AG04449 (cell line): ENCODE measurements at regions not wholly inside any gene's neighbourhood (a gene's known extent, or its start where the extent isn't known, plus 50 kb on each side); places are given as distances from the start of the nearest gene placed in this dataset.

Experiments used
- CTCF ChIA-PET: fragments of 350-600 bp; formaldehyde crosslinking; extraction: SDS; loops from one replicate; lab custom pipeline; 2021; ENCODE audit warnings: antibody characterized with exemption; lab: Yijun Ruan, JAX
- POLR2A ChIA-PET: fragments of 400-600, 350-600 bp; formaldehyde crosslinking; extraction: SDS; loops from one replicate; lab custom pipeline; 2020; ENCODE audit warnings: antibody characterized with exemption, inconsistent platforms; lab: Yijun Ruan, JAX
- DNase-seq: peaks from one replicate; pipeline ENCODE4 v3.0.0-alpha.2; 2010; ENCODE audit warnings: low read depth, low spot score
- H3K4me3 ChIP-seq: 2 replicates; pipeline ENCODE4 v1.5.1; 2011; ENCODE audit warnings: low read depth, mild to moderate bottlenecking, control low read depth, low read length
- TF ChIP-seq, protein P1 (sequence below): IDR thresholded peaks from one replicate; pipeline ENCODE4 v1.5.1; 2011; ENCODE audit warnings: mild to moderate bottlenecking, moderate library complexity, low read length, control low read depth, inconsistent platforms; ENCODE audit not compliant: insufficient read depth; ENCODE audit errors: missing control alignments

DNA sequence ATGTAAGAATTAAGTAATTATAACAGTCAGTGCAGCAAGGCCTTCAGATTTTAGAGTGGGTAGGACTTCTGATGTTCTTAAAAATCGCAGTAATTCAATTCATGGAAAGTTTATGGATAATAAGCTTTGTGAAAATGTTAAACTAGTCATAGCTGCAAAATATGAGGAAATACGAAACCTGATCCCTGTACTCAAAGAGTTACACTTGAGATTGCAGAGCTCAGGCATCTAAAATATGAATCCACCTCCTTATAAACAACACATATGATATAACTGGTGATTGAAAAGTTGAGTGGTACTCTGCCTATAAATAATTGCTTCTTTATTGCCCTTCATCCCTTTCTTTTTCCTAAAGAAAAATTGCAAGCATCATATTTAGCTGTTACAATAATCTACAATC, 473.3 kb downstream of the OTOL1 start:
- POLR2A ChIA-PET, result interaction anchor here (0.8 kb wide), 1 partner anchor 11 kb away, joined by 3 read pairs; no protein-coding TSS in a partner anchor
- no peak for DNase-seq
- H3K4me3 ChIP-seq, result no peak overlapping the region
- CTCF ChIA-PET, result no interaction called here
- TF ChIP-seq, protein P1, sequence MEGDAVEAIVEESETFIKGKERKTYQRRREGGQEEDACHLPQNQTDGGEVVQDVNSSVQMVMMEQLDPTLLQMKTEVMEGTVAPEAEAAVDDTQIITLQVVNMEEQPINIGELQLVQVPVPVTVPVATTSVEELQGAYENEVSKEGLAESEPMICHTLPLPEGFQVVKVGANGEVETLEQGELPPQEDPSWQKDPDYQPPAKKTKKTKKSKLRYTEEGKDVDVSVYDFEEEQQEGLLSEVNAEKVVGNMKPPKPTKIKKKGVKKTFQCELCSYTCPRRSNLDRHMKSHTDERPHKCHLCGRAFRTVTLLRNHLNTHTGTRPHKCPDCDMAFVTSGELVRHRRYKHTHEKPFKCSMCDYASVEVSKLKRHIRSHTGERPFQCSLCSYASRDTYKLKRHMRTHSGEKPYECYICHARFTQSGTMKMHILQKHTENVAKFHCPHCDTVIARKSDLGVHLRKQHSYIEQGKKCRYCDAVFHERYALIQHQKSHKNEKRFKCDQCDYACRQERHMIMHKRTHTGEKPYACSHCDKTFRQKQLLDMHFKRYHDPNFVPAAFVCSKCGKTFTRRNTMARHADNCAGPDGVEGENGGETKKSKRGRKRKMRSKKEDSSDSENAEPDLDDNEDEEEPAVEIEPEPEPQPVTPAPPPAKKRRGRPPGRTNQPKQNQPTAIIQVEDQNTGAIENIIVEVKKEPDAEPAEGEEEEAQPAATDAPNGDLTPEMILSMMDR, result no peak

DNA sequence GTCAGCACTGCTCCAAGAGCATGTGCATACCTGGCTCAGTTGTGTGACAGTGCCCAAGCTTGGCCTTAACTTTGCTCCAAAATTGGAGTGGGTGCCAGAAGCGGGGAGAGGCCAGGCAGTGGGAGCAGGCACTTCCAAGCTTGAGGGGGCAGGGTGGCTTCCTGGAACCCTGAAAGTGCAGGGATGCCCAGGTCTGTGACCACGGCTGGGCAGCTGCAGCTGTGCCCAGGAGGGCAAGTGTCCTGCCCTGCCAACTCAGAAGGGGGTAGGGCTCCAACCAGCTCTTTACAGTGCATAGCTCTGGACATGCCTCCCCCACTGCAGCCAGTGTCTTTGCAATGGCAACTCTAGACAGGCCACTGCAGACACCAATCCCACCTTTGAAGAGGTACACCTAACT, 478.6 kb downstream of the OTOL1 start:
- no peak overlapping the region for H3K4me3 ChIP-seq
- no peak for DNase-seq
- TF ChIP-seq, protein P1, result no peak
- ChIA-PET CTCF (interaction anchor here (0.9 kb wide), 1 partner anchor 18 kb away, joined by 3 read pairs; no protein-coding TSS in a partner anchor), POLR2A (no interaction called here)

DNA sequence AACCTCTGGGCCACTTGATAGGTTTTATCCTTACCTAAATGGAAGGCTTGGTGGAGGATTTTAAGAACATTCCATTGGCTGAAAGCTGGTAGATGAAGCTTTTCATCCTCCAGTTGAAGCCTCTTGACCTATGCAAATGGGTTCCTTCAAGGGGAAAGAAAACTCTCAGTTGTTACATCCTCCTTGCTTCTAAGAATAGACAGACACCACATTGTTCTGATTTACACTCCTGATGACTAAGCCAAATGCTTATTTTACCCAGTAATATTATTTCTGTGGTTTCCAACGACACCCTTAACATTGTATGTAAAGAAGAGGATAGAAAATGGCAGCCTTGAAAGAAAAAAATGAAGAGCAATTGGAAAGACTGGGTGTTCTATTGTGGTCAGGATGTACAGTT, 480.5 kb downstream of the OTOL1 start:
- peak; percentile 34 for DNase-seq
- ChIA-PET CTCF (no interaction called here), POLR2A (no interaction called here)
- no peak overlapping the region for H3K4me3 ChIP-seq
- TF ChIP-seq, protein P1, result no peak

DNA sequence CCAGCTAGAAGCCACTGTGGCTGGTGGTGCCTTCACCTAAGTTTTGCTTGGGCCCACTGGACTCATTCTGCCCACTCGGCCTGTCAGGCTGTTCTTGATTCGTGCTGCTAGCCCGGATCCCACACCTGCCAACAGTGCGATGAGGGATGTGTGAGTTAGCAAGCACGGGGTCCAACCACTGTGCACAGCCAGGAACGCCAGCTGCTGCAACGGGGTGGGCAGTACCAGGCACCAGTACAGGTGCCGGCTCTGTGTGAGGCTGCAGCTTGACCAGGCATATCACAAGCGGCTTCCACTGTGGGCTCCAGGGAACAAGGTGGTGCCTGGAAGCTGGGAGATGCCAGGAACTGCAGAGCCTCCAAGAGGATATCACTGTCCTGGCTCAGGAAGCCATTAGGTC, 481.2 kb downstream of the OTOL1 start:
- TF ChIP-seq, protein P1, result no peak
- no peak overlapping the region for H3K4me3 ChIP-seq
- no peak for DNase-seq
- ChIA-PET CTCF (no interaction called here), POLR2A (interaction anchor here (0.5 to 0.6 kb wide), 2 partner anchors 35 to 36 kb away, joined by 3 read pairs; no protein-coding TSS in a partner anchor)

DNA sequence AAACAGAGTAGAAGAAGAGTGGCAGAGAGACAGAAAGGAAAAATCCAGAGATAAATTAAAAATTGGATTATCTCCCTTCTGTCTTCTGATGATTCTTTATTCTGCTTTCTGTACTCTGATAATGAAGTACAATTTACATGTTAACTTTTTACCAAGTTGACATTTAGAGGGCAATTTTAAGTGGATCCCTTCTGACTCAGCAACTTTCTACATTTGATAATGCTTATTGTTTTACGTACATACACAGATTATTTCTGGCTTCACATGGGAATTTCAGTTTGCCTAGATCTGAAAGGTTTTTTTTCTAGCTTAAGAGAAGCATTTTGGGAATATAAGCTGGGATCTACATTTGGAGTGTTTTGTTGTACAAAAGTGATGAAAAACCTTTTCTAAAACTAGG, 491.3 kb downstream of the OTOL1 start:
- ChIA-PET POLR2A (no interaction called here), CTCF (no interaction called here)
- TF ChIP-seq, protein P1, result no peak
- H3K4me3 ChIP-seq, result no peak overlapping the region
- no peak for DNase-seq

DNA sequence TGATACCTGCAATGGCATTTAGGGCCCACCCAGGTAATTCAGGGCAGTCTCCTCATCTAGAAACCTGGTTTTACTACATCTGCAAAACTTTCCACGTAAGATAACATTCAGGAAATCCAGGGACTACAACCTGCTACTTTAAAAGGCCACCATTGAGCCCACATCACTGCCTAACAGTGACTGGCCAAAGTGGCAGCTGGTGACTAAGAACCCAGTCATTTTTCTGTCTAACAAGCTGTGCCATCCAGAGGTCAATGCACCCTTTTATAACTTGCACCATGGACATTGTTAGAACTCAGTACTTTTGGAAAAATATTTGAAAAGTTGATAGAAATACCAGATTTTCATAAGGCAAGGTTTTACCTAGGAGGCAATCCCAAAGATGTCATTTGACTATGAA, 492.4 kb downstream of the OTOL1 start:
- TF ChIP-seq, protein P1, result no peak
- no peak overlapping the region for H3K4me3 ChIP-seq
- CTCF ChIA-PET, result no interaction called here
- POLR2A ChIA-PET, result no interaction called here
- no peak for DNase-seq
